GM13977 (cell line): ENCODE measurements at regions not wholly inside any gene's neighbourhood (a gene's known extent, or its start where the extent isn't known, plus 50 kb on each side); places are given as distances from the start of the nearest gene placed in this dataset.

Experiments used
- DNase-seq: peaks from one replicate; pipeline ENCODE4 v3.0.0; 2012; ENCODE audit warnings: low spot score
- in situ Hi-C: fragments of 300-500 bp; cut with MboI; formaldehyde crosslinking; loops from one replicate; pipeline ENCODE4 v1.12.0; 2022; ENCODE audit warnings: low sequenced_read_pairs, low pct_unique_long_range_greater_than_20kb, mixed read lengths, inconsistent platforms; ENCODE audit not compliant: unreplicated experiment
- TF ChIP-seq, protein P1 (sequence below): IDR thresholded peaks from 2 replicates; pipeline ENCODE4 v1.5.1; 2012; ENCODE audit warnings: mild to moderate bottlenecking, control low read depth; ENCODE audit not compliant: insufficient read depth; ENCODE audit errors: extremely low read depth, missing control alignments

DNA sequence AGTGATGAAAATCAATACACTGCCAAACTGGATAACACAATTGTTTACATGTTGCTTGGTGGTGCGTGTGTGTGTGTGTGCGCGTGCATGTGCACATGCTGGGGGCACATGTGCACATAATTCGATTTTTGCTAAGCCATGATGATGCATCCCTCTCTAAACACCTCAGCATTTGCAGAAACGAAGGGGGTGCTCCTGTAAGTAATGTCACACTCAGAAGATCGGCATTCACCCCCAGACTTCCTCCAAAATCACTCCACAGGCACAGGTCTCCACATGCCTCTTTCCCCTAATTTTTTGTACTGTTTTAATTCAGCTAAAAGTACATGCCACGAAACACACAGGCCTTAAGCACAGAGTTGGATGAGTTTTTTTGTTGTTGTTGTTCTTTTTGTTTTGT, 341.5 kb downstream of the SHANK2 start:
- in situ Hi-C loops, result no loop called here
- DNase-seq, result no peak
- TF ChIP-seq, protein P1, sequence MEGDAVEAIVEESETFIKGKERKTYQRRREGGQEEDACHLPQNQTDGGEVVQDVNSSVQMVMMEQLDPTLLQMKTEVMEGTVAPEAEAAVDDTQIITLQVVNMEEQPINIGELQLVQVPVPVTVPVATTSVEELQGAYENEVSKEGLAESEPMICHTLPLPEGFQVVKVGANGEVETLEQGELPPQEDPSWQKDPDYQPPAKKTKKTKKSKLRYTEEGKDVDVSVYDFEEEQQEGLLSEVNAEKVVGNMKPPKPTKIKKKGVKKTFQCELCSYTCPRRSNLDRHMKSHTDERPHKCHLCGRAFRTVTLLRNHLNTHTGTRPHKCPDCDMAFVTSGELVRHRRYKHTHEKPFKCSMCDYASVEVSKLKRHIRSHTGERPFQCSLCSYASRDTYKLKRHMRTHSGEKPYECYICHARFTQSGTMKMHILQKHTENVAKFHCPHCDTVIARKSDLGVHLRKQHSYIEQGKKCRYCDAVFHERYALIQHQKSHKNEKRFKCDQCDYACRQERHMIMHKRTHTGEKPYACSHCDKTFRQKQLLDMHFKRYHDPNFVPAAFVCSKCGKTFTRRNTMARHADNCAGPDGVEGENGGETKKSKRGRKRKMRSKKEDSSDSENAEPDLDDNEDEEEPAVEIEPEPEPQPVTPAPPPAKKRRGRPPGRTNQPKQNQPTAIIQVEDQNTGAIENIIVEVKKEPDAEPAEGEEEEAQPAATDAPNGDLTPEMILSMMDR, result no peak

DNA sequence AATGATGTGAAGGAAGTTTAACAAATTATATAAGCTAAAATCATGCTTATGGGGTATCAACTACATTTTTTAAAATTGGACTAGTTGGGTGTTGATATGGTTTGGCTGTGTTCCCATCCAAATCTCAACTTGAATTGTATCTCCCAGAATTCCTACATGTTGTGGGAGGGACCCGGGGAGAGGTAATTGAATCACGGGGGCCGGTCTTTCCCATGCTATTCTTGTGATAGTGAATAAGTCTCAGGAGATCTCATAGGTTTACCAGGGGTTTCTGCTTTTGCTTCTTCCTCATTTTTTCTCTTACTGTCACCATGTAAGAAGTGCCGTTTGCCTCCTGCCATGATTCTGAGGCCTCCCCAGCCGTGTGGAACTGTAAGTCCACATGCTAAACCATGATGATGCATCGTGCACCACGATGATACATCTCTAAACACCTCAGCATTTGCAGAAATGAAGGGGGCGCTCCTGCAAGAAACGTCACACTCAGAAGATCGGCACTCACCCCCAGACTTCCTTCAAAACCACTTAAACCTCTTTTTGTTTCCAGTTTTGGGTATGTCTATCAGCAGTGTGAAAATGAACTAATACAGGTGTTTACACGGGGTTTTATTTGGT, 340.0 kb downstream of the SHANK2 start:
- no peak for DNase-seq
- TF ChIP-seq, protein P1, result no peak
- in situ Hi-C loops, result no loop called here

DNA sequence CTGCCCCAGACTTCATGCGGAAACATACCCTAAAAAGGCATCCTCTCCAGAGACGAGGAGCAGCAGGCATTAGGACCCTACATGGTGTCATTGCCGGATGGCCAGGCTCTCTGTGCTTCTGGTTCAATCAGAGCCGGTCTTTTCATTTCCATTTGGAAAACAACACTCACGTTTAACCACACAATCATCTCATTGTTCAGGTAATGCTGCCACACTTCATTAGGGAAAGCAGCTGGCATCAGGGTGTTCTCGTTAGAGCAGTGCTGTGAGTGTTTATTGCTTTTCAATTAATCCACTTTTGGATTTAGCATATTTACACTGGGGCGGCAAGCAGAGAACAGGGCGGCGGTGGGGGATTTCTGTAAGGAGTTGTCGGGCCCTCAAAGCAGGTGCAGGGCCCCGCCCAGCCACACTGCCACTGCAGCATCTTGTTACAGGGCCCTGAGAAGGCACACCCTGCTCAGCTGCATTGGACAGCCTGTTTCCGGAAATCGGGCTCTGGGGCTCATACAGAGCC, 338.6 kb downstream of the SHANK2 start:
- in situ Hi-C loops, result no loop called here
- TF ChIP-seq, protein P1, result no peak
- no peak for DNase-seq

DNA sequence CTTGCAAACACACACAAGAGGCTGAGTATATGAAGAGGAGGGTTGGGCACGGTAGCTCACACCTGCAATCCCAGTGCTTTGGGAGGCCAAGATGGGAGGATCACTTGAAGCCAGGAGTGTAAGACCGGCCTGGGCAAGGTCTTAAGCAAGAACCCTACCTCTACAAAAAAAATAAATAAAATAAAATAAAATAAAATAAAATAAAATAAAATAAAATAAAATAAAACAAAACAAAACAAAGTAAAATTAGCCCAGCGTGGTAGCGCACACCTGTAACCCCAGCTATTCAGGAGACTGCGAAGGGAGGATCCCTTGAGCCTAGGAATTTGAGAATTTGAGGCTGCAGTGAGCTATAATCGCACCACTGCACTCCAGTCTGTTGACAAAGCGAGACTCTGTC, 337.9 kb downstream of the SHANK2 start:
- in situ Hi-C loops, result no loop called here
- TF ChIP-seq, protein P1, result no peak
- no peak for DNase-seq

DNA sequence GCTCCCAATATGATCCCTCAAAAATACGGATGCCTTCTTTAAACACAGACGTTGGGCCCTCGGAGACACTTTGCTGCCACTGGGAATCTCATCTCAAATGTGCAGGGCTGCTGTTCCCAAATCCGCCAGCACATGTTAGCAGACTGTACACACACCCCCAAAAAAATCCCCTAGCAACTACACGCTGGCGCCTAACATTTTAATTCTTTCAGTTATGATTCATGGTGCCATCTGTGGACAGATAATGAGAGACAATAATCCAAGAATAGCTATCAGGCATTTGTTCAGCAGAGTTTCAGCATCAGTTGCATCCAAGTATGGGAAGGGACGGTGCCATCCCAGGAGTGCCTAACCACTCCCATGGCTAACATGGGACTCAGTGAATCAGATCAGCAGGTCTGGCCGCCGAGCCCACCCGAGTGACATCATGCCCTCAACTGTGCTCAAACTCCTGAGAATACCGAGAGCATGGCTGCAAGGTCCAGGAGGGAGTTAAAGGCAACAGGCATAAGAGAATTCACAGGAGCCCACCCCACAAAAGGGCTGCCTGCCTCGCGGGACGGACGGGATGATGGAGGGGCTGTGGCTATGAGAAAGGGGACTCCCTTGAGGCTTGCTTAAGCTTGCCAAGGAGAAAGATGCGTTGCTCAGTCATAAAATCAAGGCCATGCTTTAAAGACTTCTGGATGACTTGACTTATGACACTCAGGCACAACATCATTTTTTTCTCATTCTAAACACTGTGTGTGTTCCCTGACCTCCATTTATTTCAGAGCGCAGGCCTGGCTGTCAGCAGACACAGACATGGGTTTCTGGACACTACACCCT, 337.0 kb downstream of the SHANK2 start:
- DNase-seq, result no peak
- TF ChIP-seq, protein P1, result no peak
- in situ Hi-C loops, result no loop called here

DNA sequence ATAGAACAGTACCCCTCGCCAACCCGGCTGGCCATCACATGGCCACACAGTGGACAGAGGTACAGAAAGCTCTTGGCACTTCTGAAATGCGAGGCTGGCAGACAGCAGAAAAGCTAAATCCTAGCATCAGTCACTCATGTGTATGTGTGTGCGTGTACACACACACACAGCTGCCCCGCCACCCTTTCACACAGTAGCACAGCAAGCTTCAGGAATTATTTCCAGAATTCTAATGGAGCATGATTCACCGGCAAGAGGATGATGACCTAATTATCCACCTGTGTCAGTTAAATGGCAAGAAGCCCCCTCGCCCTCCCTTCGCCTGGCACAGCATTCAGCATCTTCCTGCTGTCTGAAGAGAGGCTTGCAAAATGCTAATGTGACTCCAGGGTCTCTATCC, 336.0 kb downstream of the SHANK2 start:
- in situ Hi-C loops, result no loop called here
- TF ChIP-seq, protein P1, result no peak
- no peak for DNase-seq
